GM12878 (cell line): ENCODE measurements at regions not wholly inside any gene's neighbourhood (a gene's known extent, or its start where the extent isn't known, plus 50 kb on each side); places are given as distances from the start of the nearest gene placed in this dataset.
A peak's percentile ranks its signal among the peaks of the same experiment; 100 is the strongest.

ENCODE experiments used
- POU2F2 ChIP-seq: IDR thresholded peaks from 3 replicates; pipeline ENCODE4 v1.6.1; 2011; ENCODE audit warnings: low read depth, mild to moderate bottlenecking, low read length, borderline replicate concordance
- TF ChIP-seq, protein P1 (sequence below): fragments of 150-350 bp; IDR thresholded peaks from 2 replicates; pipeline ENCODE4 v1.6.1; 2014; ENCODE audit warnings: mild to moderate bottlenecking, low read depth, low read length
- TF ChIP-seq, protein P2 (sequence below): IDR thresholded peaks from 2 replicates; pipeline ENCODE4 v1.6.1; 2011; ENCODE audit warnings: low read depth, mild to moderate bottlenecking, low read length, moderate library complexity, borderline replicate concordance; ENCODE audit errors: extremely low read depth
- TF ChIP-seq, protein P3 (sequence below): fragments of 450-650 bp; IDR thresholded peaks from 2 replicates; pipeline ENCODE4 v1.6.1; 2017; ENCODE audit warnings: mild to moderate bottlenecking, moderate library complexity
- TF ChIP-seq, protein P4 (sequence below): fragments of 150-350 bp; IDR thresholded peaks from 2 replicates; pipeline ENCODE4 v1.6.1; 2016; ENCODE audit warnings: low read depth, low read length

DNA sequence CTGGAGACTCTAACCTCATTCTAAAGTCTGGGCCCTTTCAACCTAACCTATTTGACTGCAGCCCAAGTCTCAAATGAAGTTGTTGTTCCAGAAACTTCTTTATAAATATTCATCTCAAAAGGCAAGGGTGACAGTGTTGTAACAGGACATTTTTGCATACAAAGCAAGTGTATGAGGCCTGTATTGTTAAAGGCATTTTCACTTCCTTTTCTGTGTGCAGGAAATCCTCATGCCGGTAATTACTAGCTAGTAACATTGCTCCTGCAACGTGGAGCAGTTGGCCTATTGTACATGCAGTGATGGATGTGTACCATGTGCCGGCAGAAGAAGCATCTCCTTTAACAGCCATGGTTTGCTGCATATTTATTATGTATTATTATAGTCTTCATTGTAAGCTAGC, 156.5 kb upstream of the RMST start (continued):
- TF ChIP-seq, protein P1, sequence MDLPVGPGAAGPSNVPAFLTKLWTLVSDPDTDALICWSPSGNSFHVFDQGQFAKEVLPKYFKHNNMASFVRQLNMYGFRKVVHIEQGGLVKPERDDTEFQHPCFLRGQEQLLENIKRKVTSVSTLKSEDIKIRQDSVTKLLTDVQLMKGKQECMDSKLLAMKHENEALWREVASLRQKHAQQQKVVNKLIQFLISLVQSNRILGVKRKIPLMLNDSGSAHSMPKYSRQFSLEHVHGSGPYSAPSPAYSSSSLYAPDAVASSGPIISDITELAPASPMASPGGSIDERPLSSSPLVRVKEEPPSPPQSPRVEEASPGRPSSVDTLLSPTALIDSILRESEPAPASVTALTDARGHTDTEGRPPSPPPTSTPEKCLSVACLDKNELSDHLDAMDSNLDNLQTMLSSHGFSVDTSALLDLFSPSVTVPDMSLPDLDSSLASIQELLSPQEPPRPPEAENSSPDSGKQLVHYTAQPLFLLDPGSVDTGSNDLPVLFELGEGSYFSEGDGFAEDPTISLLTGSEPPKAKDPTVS: peak; percentile 64; the same call in 1 of the 2 replicates
- TF ChIP-seq, protein P2, sequence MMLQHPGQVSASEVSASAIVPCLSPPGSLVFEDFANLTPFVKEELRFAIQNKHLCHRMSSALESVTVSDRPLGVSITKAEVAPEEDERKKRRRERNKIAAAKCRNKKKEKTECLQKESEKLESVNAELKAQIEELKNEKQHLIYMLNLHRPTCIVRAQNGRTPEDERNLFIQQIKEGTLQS: no peak
- TF ChIP-seq, protein P3, sequence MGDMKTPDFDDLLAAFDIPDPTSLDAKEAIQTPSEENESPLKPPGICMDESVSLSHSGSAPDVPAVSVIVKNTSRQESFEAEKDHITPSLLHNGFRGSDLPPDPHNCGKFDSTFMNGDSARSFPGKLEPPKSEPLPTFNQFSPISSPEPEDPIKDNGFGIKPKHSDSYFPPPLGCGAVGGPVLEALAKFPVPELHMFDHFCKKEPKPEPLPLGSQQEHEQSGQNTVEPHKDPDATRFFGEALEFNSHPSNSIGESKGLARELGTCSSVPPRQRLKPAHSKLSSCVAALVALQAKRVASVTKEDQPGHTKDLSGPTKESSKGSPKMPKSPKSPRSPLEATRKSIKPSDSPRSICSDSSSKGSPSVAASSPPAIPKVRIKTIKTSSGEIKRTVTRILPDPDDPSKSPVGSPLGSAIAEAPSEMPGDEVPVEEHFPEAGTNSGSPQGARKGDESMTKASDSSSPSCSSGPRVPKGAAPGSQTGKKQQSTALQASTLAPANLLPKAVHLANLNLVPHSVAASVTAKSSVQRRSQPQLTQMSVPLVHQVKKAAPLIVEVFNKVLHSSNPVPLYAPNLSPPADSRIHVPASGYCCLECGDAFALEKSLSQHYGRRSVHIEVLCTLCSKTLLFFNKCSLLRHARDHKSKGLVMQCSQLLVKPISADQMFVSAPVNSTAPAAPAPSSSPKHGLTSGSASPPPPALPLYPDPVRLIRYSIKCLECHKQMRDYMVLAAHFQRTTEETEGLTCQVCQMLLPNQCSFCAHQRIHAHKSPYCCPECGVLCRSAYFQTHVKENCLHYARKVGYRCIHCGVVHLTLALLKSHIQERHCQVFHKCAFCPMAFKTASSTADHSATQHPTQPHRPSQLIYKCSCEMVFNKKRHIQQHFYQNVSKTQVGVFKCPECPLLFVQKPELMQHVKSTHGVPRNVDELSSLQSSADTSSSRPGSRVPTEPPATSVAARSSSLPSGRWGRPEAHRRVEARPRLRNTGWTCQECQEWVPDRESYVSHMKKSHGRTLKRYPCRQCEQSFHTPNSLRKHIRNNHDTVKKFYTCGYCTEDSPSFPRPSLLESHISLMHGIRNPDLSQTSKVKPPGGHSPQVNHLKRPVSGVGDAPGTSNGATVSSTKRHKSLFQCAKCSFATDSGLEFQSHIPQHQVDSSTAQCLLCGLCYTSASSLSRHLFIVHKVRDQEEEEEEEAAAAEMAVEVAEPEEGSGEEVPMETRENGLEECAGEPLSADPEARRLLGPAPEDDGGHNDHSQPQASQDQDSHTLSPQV: no peak
- peak; percentile 50; the same call in 1 of the 3 replicates for TF ChIP-seq POU2F2
- TF ChIP-seq, protein P4, sequence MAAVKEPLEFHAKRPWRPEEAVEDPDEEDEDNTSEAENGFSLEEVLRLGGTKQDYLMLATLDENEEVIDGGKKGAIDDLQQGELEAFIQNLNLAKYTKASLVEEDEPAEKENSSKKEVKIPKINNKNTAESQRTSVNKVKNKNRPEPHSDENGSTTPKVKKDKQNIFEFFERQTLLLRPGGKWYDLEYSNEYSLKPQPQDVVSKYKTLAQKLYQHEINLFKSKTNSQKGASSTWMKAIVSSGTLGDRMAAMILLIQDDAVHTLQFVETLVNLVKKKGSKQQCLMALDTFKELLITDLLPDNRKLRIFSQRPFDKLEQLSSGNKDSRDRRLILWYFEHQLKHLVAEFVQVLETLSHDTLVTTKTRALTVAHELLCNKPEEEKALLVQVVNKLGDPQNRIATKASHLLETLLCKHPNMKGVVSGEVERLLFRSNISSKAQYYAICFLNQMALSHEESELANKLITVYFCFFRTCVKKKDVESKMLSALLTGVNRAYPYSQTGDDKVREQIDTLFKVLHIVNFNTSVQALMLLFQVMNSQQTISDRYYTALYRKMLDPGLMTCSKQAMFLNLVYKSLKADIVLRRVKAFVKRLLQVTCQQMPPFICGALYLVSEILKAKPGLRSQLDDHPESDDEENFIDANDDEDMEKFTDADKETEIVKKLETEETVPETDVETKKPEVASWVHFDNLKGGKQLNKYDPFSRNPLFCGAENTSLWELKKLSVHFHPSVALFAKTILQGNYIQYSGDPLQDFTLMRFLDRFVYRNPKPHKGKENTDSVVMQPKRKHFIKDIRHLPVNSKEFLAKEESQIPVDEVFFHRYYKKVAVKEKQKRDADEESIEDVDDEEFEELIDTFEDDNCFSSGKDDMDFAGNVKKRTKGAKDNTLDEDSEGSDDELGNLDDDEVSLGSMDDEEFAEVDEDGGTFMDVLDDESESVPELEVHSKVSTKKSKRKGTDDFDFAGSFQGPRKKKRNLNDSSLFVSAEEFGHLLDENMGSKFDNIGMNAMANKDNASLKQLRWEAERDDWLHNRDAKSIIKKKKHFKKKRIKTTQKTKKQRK: no peak
